SK-MEL-5 (cell line): ENCODE measurements at regions not wholly inside any gene's neighbourhood (a gene's known extent, or its start where the extent isn't known, plus 50 kb on each side); places are given as distances from the start of the nearest gene placed in this dataset.
A peak's percentile ranks its signal among the peaks of the same experiment; 100 is the strongest.

ENCODE experiments used
- DNase-seq: peaks from one replicate; pipeline ENCODE4 v3.0.0-alpha.2; 2016; ENCODE audit warnings: low read depth, low spot score
- in situ Hi-C: cut with HindIII; loops from 2 replicates; pipeline ENCODE4 v1.10.0; 2016; ENCODE audit warnings: low sequenced_read_pairs, high pct_unique_total_duplicates, low pct_unique_long_range_greater_than_20kb

GRCh38 chr9:106684940-106685695, 177.8 kb upstream of the ZNF462 start:
- in situ Hi-C loops: no loop called here
- DNase-seq: no peak

- no peak for DNase-seq
- in situ Hi-C loops: no loop called here
These were observed 173.9 kb upstream of the ZNF462 start for GRCh38 chr9:106689089-106689488.

DNA sequence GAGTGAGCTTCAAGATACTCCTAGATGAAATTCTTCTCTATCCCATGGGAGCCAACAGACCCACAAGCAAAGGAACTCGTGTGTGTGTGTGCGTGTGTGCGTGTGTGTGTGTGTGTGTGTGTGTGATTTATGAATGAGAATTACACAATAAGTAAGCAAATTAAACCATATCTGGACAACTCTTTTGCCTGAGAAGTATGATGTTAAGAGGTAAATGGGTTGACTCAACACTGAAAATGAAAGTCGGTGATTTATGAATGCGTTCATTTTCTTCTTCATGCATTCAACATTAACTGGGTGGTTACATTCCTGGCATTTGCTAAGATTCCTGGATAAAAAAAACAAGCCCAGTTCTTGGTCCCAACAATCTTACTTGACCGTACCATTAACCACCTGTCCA, 171.3 kb upstream of the ZNF462 start:
- DNase-seq: peak; percentile 13

GRCh38 chr9:106693558-106693957, 169.4 kb upstream of the ZNF462 start:
- in situ Hi-C loops: no loop called here
- DNase-seq: no peak

More for the DNA sequence above, 171.3 kb upstream of the ZNF462 start:
- in situ Hi-C loops: no loop called here

DNA sequence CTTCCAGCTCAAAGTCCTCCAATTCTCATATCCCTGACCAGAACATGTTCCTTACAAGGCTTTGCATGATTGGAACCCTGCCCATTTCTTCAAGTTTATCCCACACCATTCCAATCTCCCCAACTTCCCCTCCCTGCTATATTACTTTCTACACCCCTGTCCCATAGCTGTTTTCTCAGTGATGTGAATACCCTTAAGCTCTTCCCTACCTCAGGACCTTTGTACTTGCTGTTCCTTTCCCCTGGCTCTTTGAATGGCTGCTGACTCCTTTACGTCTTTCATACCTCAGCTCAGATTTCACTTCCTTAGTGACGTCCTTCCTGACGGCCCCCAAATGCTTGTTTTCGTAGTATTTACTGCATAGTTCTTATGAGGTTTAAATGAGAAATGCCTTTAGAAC, 166.2 kb upstream of the ZNF462 start:
- in situ Hi-C loops: no loop called here
- DNase-seq: no peak

DNA sequence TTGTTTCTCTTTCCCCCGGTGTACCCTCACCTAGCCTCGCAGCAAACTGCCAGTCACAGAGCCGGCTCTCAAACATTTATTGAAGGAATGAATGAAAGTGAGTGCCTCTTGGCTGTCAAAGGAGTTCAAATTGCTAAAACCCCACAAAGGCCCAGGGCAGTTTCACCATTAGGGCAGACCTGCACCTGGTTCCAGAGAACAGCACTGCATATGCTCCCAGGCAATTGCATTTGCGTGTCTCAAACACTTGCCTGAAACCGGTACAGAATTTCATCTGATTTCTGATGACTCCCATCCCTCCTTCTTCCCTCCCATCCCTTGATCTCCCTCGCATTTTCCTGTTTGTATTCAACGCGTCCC, 165.6 kb upstream of the ZNF462 start:
- DNase-seq: no peak

GRCh38 chr9:106697750-106698502, 165.0 kb upstream of the ZNF462 start:
- DNase-seq: peak; percentile 21
- in situ Hi-C loops: no loop called here

More for the DNA sequence above, 165.6 kb upstream of the ZNF462 start:
- in situ Hi-C loops: no loop called here

- no peak for DNase-seq
- in situ Hi-C loops: no loop called here
These were observed 162.3 kb upstream of the ZNF462 start for GRCh38 chr9:106700676-106701075.

DNA sequence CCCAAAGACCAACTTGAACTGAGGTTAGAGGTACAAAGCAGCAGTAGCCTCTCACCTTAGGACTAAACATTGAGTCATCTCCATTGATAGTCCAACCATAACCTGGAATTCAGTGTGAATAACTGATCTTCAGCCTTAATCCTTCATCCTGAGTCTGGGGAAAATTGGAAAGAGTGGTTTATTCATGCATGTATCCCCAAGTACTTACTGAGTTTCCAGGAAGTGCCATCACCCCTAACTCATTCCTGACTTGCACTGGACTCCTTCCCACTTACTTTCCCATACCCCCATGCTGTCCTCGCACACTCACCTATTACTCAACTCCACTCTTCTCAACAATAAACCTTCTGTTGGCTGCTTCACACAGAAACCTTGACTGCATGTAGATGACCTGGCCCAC, 161.4 kb upstream of the ZNF462 start:
- DNase-seq: no peak
- in situ Hi-C loops: no loop called here

DNA sequence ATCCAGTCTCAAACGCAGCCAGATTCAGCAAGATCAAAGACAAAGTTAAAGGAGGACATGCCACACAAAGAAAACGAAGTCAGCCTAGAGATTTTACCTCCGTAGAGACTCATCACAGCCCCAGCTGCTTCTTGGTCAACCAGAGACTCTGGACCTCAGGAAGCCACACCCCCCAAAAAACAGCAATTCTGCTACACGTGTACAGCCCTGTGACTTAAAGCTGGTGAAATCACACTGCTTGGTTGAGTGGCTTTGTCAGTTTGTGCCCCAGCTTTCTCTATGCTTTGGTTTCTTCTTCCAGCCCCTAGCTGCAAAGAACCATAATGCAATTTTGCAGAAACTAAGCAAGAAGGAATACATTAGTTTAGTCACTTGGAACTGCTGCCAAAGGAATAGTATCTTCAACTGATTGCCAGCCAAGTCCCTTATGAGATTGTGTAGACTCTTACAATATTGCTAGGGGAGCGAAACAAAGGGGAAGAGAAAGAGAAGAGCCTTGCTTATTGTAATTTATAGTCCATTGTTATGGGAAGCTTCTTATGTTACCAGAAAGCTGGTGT, 158.8 kb upstream of the ZNF462 start:
- DNase-seq: peak; percentile 26
- in situ Hi-C loops: no loop called here

GRCh38 chr9:106707291-106707690, 155.7 kb upstream of the ZNF462 start:
- DNase-seq: no peak
- in situ Hi-C loops: no loop called here

DNA sequence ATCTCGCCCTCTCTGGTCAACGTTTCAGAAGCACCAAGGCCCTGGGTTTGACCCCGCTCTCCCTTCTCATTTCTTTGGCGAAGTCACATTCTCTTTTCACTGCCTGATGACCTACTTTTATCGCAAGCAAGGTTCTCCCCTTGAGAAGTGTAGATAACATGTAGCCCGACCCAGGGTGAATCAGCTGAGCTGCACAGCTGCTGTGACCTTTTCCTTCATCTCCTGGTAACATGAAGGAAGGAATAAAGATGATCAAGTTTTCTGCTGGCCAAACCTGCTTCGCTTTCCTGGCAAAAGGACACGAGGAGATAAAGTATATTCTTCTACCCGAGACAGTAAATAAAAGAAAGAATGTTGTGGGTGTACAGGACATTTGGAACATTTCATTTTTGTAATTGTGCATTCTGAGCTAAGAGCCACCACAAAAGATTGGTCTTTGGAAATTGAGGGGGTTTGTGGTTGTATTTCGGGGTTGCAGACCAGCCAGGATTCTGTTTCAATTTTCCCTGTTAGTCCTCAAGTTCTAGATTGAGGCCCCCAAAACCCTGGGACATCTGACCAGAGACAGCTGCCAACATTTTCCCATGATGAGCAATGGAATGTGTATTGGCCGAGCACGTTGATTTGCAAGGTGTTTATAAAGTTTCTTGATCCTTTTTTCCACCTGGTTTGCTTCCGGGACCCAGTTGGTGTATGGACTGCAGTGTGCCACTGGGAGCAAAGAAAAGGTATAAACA, 155.1 kb upstream of the ZNF462 start:
- in situ Hi-C loops: no loop called here
- no peak for DNase-seq

- in situ Hi-C loops: no loop called here
- no peak for DNase-seq
These were observed 154.4 kb upstream of the ZNF462 start for GRCh38 chr9:106708475-106709146.

- DNase-seq: no peak
- in situ Hi-C loops: no loop called here
These were observed 150.7 kb upstream of the ZNF462 start for GRCh38 chr9:106712279-106712678.

DNA sequence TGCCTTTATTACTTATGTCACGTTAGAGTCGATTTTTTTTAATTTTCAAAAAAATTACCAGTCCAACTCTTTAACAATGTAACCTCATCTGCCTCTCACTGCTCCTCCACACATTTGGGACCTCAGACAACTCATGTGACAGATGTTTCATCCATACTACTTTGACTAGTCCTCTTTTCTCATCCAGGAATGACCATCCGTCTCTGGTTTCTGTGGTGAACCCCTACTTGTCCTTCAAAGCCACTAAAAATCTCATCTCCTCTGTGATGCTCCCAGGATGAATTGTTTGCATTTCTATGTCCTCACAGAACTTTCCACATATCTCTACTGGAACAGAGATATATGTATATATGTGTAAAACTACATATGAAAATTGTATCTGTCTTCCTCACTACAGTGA, 149.8 kb upstream of the ZNF462 start:
- DNase-seq: no peak
- in situ Hi-C loops: no loop called here

- no peak for DNase-seq
- in situ Hi-C loops: no loop called here
These were observed 146.1 kb upstream of the ZNF462 start for GRCh38 chr9:106716820-106717219.

DNA sequence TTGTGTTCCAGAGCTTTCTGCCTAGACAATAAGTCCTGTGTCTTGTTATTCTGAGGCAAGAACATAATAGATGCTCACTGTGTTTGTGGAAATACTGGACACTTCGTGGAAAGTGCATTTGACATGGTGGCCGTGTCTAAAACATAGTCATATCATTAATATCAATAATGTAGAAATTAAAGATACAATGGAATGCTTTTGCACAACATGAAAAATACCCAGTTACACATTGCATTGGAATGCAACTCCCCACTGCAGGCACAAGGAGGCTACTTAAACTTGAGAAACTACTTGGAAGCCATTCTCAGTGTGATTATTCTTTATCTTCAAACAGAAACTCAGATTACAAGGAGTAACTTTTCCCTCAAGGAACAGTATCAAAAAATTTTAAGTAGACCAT, 145.3 kb upstream of the ZNF462 start:
- in situ Hi-C loops: no loop called here
- no peak for DNase-seq

DNA sequence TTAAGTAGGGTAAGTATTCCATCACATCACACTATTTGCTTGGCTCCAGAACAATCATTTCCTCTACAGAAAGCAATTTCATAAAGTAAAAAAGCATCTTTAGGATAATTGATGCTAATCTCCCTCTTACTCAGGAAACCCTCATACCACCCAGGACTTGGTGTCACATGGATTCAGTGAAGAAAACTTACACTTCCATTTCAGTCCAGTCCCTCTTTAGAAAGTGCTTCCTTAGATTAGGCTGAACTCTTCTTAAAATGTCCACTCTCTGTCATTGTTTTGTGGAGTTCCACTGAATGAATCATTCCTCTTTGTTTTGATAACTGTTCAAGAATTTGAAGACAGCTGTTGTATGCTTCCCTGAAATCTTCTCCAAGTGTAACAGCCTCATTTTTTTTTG, 144.0 kb upstream of the ZNF462 start:
- DNase-seq: no peak
- in situ Hi-C loops: no loop called here
